Activated CD4-positive, alpha-beta memory T cell treated with anti-CD3 and anti-CD28 coated beads for 36 hours (primary cell): ENCODE measurements at regions not wholly inside any gene's neighbourhood (a gene's known extent, or its start where the extent isn't known, plus 50 kb on each side); places are given as distances from the start of the nearest gene placed in this dataset.

Source experiments
- CTCF ChIA-PET: fragments of 350-600 bp; sonication (Branson Sonifier 250); formaldehyde crosslinking; loops from one replicate; lab custom pipeline; 2021; ENCODE audit warnings: antibody characterized with exemption, inconsistent platforms; lab: Charles Lee
- POLR2A ChIA-PET: fragments of 350-600 bp; sonication (Branson Sonifier 250); formaldehyde crosslinking; loops from one replicate; lab custom pipeline; 2021; ENCODE audit warnings: antibody characterized with exemption; lab: Charles Lee
- DNase-seq: peaks from one replicate; pipeline ENCODE4 v3.0.0-alpha.2; 2020
- H3K27ac Mint-ChIP-seq: one replicate; pipeline ENCODE4 v1.8.0; 2021; ENCODE audit warnings: mixed read lengths
- H3K27me3 Mint-ChIP-seq: one replicate; pipeline ENCODE4 v1.8.0; 2021; ENCODE audit warnings: mixed read lengths
- H3K36me3 Mint-ChIP-seq: one replicate; pipeline ENCODE4 v1.8.0; 2021; ENCODE audit warnings: mixed read lengths
- H3K4me1 Mint-ChIP-seq: one replicate; pipeline ENCODE4 v1.8.0; 2021; ENCODE audit warnings: low read depth, mixed read lengths
- H3K4me3 Mint-ChIP-seq: one replicate; pipeline ENCODE4 v1.8.0; 2021; ENCODE audit warnings: mild to moderate bottlenecking, mixed read lengths
- H3K9me3 Mint-ChIP-seq: one replicate; pipeline ENCODE4 v1.8.0; 2021; ENCODE audit warnings: mixed read lengths
- intact Hi-C: fragments of 100-400 bp; cut with micrococcal nuclease; formaldehyde crosslinking; loops from one replicate; pipeline ENCODE4 v1.15.1; 2023

DNA sequence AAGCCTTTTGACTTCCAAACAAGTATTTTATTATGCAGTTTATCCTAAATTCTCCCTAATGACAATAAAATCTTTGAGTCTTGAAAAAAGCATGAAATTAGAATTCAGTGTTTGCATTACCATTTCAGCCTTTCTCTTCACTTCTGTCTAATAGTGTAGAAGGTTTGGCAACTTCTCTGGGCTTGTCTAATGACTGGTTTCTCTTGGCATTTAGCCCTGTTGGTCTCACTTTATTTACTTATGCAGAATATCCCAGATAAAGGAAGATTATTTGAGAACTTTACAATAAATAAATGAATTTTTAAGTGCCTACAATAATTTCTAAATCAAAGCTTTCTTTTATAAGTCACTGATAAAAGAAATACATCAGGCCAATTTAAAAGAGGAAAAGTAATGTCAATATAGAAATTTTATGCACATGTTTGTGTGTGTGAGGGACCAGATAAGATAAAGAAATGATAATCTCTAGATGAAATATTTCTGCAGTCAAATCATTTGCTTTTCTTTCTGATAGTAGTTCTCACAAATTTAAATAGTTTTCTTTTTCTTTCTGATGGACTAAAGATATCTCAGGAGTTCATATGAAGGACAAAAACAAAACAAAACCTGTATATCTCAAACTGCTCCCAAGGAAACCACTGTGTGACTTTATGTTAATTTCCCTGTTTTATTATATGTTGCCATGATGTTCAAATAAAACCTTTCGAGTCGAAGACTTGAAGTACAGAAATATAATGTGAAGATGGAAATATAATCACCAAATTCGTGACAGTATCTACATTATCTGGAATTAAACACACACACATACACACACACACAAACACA lies 533.1 kb upstream of the CBLB start:
- no peak for DNase-seq
- ChIA-PET POLR2A (no interaction called here), CTCF (no interaction called here)
- no peaks in the 10 kb centered on the region for H3K9me3 Mint-ChIP-seq
- H3K27ac Mint-ChIP-seq = no peak overlapping the region
- peaks cover 2% of the 10 kb centered on the region for H3K36me3 Mint-ChIP-seq
- intact Hi-C loops = no loop called here
- no peak overlapping the region for H3K4me3 Mint-ChIP-seq
- H3K4me1 Mint-ChIP-seq = no peaks in the 10 kb centered on the region
- H3K27me3 Mint-ChIP-seq = no peaks in the 10 kb centered on the region

GRCh38 chr3:106403371-106404145 lies 534.7 kb upstream of the CBLB start:
- H3K36me3 Mint-ChIP-seq = peaks cover 2% of the 10 kb centered on the region
- CTCF ChIA-PET = no interaction called here
- H3K4me1 Mint-ChIP-seq = peaks cover 4% of the 10 kb centered on the region
- H3K4me3 Mint-ChIP-seq = no peak overlapping the region
- DNase-seq = no peak
- no peaks in the 10 kb centered on the region for H3K9me3 Mint-ChIP-seq
- intact Hi-C loops = no loop called here
- no peaks in the 10 kb centered on the region for H3K27me3 Mint-ChIP-seq
- POLR2A ChIA-PET = no interaction called here
- no peak overlapping the region for H3K27ac Mint-ChIP-seq

DNA sequence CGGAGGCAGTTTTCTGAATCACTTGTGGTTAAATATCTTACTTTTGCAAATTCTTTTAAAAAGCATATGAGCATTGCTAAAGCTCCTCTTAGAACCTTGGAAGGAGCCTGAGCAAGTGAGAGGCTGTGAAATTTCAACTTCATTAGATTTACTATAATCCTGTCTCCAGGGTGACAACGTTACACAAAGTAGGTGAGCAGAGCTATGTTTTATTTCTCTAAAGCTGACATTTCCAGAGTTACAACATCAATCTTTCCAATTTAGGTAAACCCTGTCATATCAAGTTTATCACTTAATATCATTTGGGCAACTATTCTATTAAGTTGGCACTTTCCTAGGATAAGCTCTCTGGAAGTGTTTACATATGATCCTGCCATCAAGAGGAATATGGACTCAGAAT lies 544.9 kb upstream of the CBLB start:
- no peak overlapping the region for H3K27ac Mint-ChIP-seq
- no peaks in the 10 kb centered on the region for H3K27me3 Mint-ChIP-seq
- H3K4me3 Mint-ChIP-seq = no peak overlapping the region
- peaks cover 4% of the 10 kb centered on the region for H3K4me1 Mint-ChIP-seq
- H3K9me3 Mint-ChIP-seq = peaks cover 6% of the 10 kb centered on the region
- POLR2A ChIA-PET = interaction anchor here (0.6 kb wide), 1 partner anchor 805 kb away, joined by 3 read pairs; no protein-coding TSS in a partner anchor
- no peak for DNase-seq
- intact Hi-C loops = no loop called here
- CTCF ChIA-PET = no interaction called here
- H3K36me3 Mint-ChIP-seq = peaks cover 8% of the 10 kb centered on the region

GRCh38 chr3:106420628-106421027 lies 551.8 kb upstream of the CBLB start:
- ChIA-PET CTCF (interaction anchor here (0.5 kb wide), 1 partner anchor 1898 kb away, joined by 3 read pairs; no protein-coding TSS in a partner anchor), POLR2A (interaction anchor here (0.6 kb wide), 1 partner anchor 22 kb away, joined by 3 read pairs; no protein-coding TSS in a partner anchor)
- H3K27me3 Mint-ChIP-seq = no peaks in the 10 kb centered on the region
- peaks cover 2% of the 10 kb centered on the region for H3K9me3 Mint-ChIP-seq
- peaks cover 8% of the 10 kb centered on the region for H3K36me3 Mint-ChIP-seq
- intact Hi-C loops = loop anchor here (5.0 to 10.0 kb wide), 2 partner anchors 188 to 646 kb away; no protein-coding TSS in a partner anchor
- no peak overlapping the region for H3K27ac Mint-ChIP-seq
- DNase-seq = no peak
- H3K4me1 Mint-ChIP-seq = peaks cover 31% of the 10 kb centered on the region
- no peak overlapping the region for H3K4me3 Mint-ChIP-seq

GRCh38 chr3:106421426-106421825 lies 552.6 kb upstream of the CBLB start:
- ChIA-PET CTCF (no interaction called here), POLR2A (interaction anchor here (0.6 kb wide), 1 partner anchor 23 kb away, joined by 3 read pairs; no protein-coding TSS in a partner anchor)
- Mint-ChIP-seq H3K4me1 (peaks cover 38% of the 10 kb centered on the region), H3K4me3 (no peak overlapping the region), H3K27me3 (no peaks in the 10 kb centered on the region), H3K36me3 (peaks cover 8% of the 10 kb centered on the region), H3K9me3 (peaks cover 2% of the 10 kb centered on the region), H3K27ac (no peak overlapping the region)
- DNase-seq = no peak
- intact Hi-C loops = loop anchor here (5.0 to 10.0 kb wide), 2 partner anchors 189 to 647 kb away; no protein-coding TSS in a partner anchor

GRCh38 chr3:106421909-106422308 lies 553.1 kb upstream of the CBLB start:
- peaks cover 38% of the 10 kb centered on the region for H3K4me1 Mint-ChIP-seq
- POLR2A ChIA-PET = no interaction called here
- peaks cover 2% of the 10 kb centered on the region for H3K9me3 Mint-ChIP-seq
- peaks cover 8% of the 10 kb centered on the region for H3K36me3 Mint-ChIP-seq
- CTCF ChIA-PET = no interaction called here
- intact Hi-C loops = loop anchor here (2.0 to 10.0 kb wide), 3 partner anchors 190 to 647 kb away; no protein-coding TSS in a partner anchor
- no peak for DNase-seq
- H3K27me3 Mint-ChIP-seq = no peaks in the 10 kb centered on the region
- no peak overlapping the region for H3K4me3 Mint-ChIP-seq
- H3K27ac Mint-ChIP-seq = peak overlapping the region; percentile 59

DNA sequence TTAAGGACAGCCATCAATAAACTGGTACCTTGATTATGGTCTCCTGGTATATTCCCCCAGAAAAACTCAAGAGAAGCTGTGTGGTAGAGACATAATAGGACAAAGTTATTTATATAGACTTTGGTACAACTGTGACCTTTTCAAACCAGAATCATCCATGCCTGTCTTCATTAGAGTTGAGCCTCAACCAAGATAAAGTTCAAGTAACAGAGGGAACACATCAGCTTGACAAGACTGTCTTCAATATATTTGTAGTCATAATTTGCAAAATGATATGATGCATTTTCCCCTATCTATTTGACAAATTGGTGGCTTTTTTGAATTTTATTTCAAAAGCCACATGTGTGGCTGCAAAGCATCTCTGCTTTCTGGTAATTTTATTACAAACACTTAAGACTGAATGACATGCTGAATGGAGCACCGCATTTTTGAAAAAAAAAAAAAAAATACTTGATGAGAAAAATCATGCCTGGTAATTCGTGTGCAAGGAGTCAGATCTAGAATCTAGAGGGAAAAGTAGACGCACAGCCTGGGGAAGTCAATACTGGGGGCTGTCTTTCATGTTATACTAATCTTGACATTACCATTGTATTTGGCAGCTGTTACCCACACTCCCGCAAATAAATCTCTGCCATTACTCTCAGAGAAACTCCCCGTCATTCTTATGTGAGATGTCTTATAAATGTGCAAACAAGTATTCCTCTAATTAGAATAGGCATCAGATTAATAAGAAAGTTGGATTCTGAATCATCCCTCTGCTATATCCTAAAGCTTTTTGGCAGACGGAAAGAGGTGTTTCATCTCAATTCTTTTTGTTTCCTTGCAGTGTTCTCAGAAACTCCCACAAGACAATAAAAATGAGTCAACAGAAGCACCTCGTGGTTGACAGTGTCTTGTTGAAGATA lies 554.8 kb upstream of the CBLB start:
- peak overlapping the region; percentile 94 for H3K27ac Mint-ChIP-seq
- peaks cover 8% of the 10 kb centered on the region for H3K36me3 Mint-ChIP-seq
- peaks cover 2% of the 10 kb centered on the region for H3K9me3 Mint-ChIP-seq
- CTCF ChIA-PET = interaction anchor here (1.2 to 2.2 kb wide), 2 partner anchors 92 to 186 kb away, joined by 3 to 10 read pairs; no protein-coding TSS in a partner anchor
- DNase-seq = peak; percentile 59
- no peaks in the 10 kb centered on the region for H3K27me3 Mint-ChIP-seq
- H3K4me1 Mint-ChIP-seq = peaks cover 54% of the 10 kb centered on the region
- POLR2A ChIA-PET = interaction anchor here (0.6 to 3.2 kb wide), 6 partner anchors 9 to 586 kb away, joined by 4 to 24 read pairs (median 8); no protein-coding TSS in a partner anchor
- H3K4me3 Mint-ChIP-seq = peak overlapping the region; percentile 18
- intact Hi-C loops = loop anchor here (1.0 to 10.0 kb wide), 9 partner anchors 51 to 1056 kb away; no protein-coding TSS in a partner anchor

DNA sequence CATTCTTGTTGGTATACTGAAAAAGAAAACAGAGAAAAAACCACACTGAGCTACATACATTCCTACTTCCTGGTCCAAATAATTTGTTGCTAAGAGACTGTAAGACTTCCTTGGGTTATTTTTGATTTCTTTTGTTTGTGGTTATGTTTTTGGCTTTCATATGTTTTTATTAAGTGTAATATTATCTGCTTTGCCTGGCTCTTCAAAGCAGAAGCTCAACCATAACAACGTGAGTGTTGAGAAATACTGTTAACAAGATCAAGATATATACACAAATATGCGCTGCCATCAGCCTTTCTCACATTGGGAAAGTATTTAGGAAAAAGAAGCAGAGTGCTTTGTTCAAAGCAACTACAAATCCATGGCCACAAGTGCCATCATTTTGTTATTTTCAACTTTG lies 556.2 kb upstream of the CBLB start:
- peak overlapping the region; percentile 48 for H3K27ac Mint-ChIP-seq
- H3K9me3 Mint-ChIP-seq = peaks cover 7% of the 10 kb centered on the region
- no peak for DNase-seq
- H3K4me3 Mint-ChIP-seq = no peak overlapping the region
- CTCF ChIA-PET = interaction anchor here (1.2 to 1.4 kb wide), 2 partner anchors 49 to 92 kb away, joined by 3 read pairs; no protein-coding TSS in a partner anchor
- peaks cover 65% of the 10 kb centered on the region for H3K4me1 Mint-ChIP-seq
- POLR2A ChIA-PET = interaction anchor here (1.7 to 3.2 kb wide), 4 partner anchors 49 to 588 kb away, joined by 6 to 24 read pairs (median 14); no protein-coding TSS in a partner anchor
- H3K27me3 Mint-ChIP-seq = no peaks in the 10 kb centered on the region
- H3K36me3 Mint-ChIP-seq = peaks cover 14% of the 10 kb centered on the region
- intact Hi-C loops = loop anchor here (5.0 to 10.0 kb wide), 2 partner anchors 558 to 650 kb away; partner anchors contain the start of gene CBLB

- H3K27me3 Mint-ChIP-seq = no peaks in the 10 kb centered on the region
- intact Hi-C loops = loop anchor here (5.0 to 10.0 kb wide), 2 partner anchors 559 to 651 kb away; partner anchors contain the start of gene CBLB
- ChIA-PET CTCF (interaction anchor here (1.2 kb wide), 1 partner anchor 48 kb away, joined by 3 read pairs; no protein-coding TSS in a partner anchor), POLR2A (interaction anchor here (0.6 to 3.0 kb wide), 2 partner anchors 93 to 193 kb away, joined by 3 to 24 read pairs; no protein-coding TSS in a partner anchor)
- peaks cover 7% of the 10 kb centered on the region for H3K9me3 Mint-ChIP-seq
- H3K27ac Mint-ChIP-seq = peak overlapping the region; percentile 48
- H3K4me1 Mint-ChIP-seq = peaks cover 65% of the 10 kb centered on the region
- peaks cover 12% of the 10 kb centered on the region for H3K36me3 Mint-ChIP-seq
- H3K4me3 Mint-ChIP-seq = no peak overlapping the region
- no peak for DNase-seq
Measured at GRCh38 chr3:106425916-106426315, 557.1 kb upstream of the CBLB start.

DNA sequence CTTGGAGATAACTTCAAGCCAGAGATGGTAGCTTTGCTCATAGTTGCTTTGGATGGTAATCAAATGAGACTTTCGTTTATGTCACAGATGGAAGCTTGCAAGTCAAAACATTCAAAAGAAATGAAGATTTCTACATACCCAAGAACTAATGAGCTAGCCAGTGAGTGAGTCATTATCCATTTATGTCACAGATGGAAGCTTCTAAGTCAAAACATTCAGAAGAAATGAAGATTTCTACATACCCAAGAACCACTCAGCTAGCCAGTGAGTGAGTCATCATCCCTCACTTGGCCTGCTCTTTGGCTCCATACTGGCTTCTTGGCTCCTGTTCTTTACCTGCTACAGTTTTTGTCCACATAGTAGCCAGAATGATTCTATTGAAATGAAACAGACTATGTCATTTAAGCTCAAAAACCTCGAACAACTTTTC lies 559.8 kb upstream of the CBLB start:
- intact Hi-C loops = loop anchor here (1.0 to 10.0 kb wide), 16 partner anchors 28 to 1060 kb away; partner anchors contain the start of gene CBLB
- Mint-ChIP-seq H3K9me3 (peaks cover 5% of the 10 kb centered on the region), H3K27me3 (no peaks in the 10 kb centered on the region), H3K27ac (peak overlapping the region; percentile 99), H3K4me1 (peaks cover 53% of the 10 kb centered on the region), H3K4me3 (no peak overlapping the region), H3K36me3 (peaks cover 6% of the 10 kb centered on the region)
- peak; percentile 72 for DNase-seq
- CTCF ChIA-PET = interaction anchor here (0.6 to 2.4 kb wide), 3 partner anchors 46 to 181 kb away, joined by 3 to 7 read pairs (median 6); no protein-coding TSS in a partner anchor
- POLR2A ChIA-PET = interaction anchor here (0.5 to 2.4 kb wide), 16 partner anchors 14 to 1060 kb away, joined by 3 to 25 read pairs (median 4); no protein-coding TSS in a partner anchor
